DMS 273 (cell line): ENCODE measurements at regions not wholly inside any gene's neighbourhood (a gene's known extent, or its start where the extent isn't known, plus 50 kb on each side); places are given as distances from the start of the nearest gene placed in this dataset.
"Not testable (repeated sequence)": the region's sequence is repeated elsewhere in the genome, so short reads cannot be mapped to it uniquely, and the experiment has no call there.

Source experiments
- DNase-seq: peaks from one replicate; lab custom pipeline; 2025; ENCODE audit not compliant: unreplicated experiment; lab: John Stamatoyannopoulos, UW

DNA sequence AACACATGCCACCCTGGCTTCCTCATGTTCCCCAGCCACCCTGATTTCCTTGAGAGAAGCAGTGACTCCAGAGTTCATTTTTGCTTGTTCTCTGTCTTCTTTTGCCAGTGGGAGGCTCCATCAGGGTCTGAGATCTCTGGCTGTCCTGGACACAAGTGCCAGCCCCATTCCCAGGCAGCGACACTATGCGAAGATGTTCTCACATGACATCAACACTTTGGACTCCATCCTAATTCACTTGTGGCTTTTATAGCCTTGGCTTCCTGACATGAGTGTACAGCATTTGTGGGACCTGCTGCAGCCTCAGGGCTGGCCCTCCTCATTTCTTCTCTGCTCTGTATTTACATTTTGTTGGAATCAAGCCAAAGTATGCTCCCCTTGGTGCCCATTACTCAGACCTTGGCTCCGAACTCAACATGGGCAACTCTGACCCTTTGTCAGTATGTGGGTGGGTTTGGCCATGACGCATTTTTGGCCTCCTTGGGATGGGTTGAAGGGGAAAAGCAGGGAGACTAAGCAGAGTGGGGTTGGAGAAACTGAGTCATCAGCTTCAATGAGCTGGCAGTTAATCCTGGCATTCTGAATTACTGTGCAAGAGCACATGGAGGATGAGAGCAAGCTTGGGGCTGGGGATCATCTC lies 119.0 kb upstream of the EEF2KMT start:
- no peak for DNase-seq

DNA sequence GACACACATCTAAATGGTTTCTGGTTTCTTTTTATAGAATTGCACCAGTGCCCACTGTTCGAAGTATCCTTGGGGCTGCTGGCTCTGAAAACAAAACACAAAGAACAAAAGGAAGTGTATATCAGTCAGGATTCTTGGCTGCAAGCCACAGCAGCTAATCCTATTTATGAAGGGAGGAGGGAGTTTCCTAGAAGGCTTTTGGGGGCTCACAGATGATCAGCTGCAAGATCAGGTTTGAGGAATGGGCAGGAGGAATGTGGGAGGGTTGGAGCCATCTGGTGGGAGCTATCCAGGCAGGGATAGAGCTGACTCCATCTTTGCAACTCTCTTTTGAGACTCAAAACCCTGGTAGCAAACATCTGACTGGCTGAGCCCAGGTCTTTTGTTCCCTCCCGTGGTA lies 118.3 kb upstream of the EEF2KMT start:
- DNase-seq: no peak

DNA sequence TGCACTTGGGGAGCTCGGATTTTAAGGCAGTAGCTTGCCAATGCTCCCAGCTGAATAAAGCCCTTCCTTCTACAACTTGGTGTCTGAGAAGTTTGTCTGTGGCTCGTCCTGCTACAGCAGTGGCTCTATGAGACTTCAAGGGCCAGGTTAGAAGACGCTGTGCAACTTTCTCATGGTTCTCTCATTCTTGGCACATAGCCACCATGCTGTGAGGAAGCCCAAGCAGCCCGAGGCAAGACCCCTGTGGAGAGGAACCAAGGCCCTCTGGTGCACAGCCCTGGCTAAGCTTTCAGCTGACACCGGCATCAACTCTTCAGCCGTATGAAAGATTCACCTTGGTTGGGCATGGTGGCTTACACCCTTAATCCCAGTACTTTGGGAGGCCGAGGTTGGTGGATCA lies 116.9 kb upstream of the EEF2KMT start:
- DNase-seq: no peak

DNA sequence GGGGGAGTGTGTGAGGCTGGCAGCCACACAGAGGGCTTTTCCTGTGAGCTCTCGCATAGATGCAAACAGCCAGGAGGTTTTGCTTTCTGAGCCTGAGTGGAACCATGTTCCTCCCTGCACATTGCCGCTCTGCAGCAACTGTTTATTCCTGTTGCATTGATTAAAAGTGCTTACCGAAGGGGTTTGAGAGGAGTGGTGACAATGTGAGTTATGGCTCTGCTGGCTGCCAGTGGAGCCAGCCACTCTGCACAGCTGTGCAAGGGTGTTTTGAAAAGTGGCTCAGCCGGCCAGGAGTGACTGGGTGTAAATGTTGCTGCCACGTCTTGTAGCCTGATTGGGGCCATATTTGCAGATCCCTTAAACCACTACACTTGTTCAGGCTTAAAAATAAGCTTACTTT lies 114.9 kb upstream of the EEF2KMT start:
- DNase-seq: not testable (repeated sequence)

DNA sequence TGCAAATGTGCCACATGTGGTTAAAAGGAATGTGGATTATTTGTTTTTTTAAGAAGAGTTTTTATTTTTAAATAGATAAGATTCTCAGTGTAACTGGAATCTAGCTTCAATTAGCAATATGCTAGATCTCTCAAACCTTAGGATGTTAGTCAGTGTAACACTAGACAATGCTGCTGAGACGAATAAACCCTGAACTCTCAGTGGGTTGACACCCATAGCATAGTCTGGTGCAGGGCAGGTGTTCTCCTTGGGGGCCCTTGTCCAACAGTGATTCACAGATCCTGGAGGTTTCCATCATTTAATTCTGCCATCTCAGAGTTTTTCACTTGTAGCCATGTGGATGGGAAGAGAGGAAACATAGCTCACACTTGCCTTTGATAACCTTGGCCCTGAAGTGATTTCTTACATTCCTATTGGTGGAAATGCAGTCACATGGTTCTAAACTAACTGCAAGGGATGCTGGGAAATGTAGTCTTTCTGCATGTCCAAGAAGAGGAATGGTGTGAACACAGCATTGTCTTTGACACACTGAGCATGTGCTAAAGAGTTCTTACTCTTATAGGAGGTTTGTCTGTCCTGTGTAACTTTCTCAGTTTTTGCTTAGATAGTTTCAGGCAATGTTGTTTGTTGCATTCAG lies 110.4 kb upstream of the EEF2KMT start:
- peak; percentile 46 for DNase-seq

DNA sequence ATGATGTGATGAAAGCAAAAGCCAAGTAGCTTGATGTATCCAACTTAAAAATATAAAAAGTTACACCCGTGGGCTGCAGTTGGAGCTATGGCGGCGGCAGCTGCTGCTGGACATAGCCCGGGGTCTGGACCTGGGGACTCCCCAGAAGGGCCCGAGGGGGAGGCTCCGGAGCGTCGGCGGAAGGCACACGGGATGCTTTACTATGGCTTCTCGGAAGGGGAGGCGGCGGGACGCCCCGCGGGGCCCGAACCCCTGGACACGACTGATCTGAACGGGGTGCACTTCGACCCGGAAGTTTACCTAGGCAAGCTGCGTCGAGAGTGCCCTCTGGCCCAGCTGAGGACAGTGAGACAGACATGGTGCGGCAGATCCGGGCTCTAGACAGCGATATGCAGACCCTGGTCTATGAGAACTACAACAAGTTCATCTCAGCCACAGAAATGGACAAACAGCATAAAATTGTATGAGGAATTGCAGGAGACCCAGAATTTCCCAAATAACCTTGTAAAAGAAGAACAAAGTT lies 109.5 kb upstream of the EEF2KMT start:
- DNase-seq: no peak

DNA sequence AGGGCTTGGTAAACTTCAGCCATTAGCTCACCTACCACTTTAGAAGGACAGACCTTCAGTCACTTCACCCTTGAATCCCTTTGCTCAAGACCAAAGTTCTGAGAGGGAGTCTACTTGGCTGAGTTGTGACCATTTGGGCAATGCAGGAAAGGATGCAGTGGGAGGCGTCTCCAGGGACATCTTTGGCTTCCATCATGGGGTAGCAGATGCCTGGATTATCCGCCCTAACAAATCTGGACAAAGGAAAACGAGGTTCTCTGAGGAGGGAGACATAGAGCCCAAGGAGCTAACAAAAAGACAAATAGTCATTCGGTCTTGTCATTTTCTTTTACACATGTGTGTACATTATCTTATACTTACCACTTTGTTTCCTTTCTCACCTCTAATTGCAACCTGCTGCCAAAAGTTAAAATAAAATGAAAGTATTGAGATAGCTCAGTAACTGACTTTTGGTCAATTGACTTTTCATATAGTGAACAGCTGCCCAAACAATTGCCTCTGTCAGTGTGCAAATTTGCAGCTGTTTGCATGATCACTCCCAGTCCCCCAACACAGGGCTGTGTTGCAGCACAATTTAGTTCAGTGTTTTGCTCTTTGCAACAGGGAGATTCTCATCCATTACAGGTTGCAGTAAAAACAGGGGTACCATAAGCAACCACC lies 108.9 kb upstream of the EEF2KMT start:
- DNase-seq: no peak

DNA sequence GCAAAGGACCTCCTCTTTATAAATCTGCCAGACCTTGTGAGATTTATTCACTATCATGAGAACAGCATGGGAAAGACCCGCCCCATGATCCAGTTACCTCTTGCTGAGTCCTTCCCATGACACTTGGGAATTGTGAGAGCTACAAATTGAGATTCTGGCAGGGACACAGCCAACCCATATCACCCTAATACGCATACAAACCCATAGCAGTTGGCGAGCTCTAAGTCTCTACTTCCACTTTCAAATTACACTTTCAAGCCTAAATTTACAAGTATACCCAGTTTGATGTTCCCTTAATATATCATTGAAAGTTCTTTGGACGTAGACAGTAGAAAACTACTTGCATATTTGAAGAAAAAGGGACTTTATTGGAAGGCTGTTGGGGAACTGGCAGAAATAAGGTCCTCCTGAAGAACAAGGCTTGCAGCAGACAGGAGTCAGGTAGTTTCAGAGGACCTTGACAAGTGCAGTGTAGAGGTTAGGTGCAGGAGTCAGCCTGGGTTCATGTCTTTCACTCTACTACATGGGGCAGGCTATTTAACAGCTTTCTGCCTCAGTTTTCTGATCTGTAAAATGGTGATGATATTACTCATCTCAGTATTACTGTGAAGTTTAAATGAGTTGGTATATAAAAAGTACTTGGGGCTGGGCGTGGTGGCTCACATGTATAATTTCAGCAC lies 107.9 kb upstream of the EEF2KMT start:
- no peak for DNase-seq

DNA sequence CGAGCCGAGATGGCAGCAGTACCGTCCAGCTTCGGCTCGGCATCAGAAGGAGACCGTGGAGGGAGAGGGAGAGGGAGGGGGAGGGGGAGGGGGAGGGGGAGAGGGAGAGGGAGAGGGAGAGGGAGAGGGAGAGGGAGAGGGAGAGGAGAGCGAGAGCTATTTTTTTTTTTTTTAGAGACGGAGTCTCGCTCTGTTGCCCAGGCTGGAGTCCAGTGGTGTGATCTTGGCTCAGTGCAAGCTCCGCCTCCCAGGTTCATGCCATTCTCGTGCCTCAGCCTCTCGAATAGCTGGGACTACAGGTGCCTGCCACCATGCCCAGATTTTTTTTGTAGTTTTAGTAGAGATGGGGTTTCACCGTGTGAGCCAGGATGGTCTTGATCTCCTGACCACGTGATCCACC lies 106.1 kb upstream of the EEF2KMT start:
- not testable (repeated sequence) for DNase-seq

DNA sequence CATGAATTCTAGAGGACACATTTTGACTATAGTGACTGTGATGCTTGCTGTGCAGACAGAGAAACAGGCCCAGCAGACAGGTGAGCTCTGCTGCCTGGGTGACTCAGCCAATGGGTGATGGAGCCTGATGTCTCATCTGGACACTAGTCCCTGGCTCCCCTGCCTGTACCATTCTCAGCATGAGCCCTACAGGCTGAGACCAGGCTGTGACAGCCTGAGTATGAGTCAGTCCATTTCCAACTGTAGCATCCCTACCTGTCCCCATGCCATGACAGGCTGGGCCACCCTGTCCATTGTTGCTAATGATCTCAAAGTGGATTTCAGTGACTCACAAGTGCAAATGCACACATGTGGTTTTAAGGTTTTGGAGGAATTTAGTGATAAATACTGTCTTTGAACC lies 102.5 kb upstream of the EEF2KMT start:
- no peak for DNase-seq

DNA sequence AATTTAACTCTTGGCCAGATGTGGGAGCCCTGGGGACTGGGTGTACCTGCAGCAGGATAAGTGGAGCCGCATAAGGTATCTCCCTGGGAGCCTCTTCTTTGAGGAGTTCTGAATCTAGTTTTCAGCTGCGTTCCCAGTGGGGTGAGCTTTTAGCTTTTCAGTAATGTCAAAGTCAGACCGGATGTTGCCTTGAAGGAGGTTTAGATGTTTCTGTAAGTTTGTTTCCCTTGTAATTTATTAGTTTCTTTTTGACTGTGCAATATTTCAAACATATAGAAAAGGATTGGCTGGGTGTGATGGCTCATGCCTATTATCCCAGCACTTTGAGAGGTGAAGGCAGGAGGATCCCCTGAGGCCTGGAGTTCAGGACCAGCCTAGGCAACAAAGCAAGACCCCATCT lies 98.6 kb upstream of the EEF2KMT start:
- DNase-seq: no peak

DNA sequence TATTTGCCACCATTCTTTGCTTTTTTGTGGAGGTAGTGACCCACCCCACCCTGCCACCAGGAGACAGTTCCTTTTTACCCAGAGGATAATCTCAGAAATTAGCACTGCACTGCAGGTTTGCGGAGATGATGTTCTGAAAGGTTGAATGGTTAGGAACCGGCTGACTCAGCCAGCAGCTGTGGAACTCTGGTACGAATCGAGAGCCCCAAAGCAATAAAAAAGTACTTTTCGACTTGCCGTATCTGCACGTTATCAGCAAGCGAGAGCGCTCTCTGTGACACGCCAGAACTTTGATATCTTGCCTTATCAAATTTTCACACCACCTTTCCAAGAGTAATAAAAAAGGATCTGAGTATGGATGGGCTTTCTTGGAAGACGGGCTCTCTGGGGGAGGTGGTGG lies 96.3 kb upstream of the EEF2KMT start:
- DNase-seq: no peak

DNA sequence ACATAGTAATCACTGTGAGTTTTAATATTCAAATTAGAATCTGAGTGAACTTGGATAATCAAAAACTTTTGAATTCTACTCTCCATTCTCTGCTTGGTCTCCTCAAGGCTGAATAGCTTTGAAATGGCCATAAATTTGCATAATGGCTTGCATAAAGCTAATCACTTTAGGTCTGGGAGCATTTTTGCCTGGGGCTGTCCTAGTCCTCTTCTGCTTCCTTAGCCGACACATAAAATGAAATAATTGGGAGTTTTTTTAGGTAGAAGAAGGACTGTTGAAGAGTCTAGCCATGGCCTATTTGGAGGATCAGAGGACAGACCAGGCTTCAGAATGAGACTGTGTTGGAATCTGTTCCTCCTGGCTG lies 91.4 kb upstream of the EEF2KMT start:
- DNase-seq: no peak

DNA sequence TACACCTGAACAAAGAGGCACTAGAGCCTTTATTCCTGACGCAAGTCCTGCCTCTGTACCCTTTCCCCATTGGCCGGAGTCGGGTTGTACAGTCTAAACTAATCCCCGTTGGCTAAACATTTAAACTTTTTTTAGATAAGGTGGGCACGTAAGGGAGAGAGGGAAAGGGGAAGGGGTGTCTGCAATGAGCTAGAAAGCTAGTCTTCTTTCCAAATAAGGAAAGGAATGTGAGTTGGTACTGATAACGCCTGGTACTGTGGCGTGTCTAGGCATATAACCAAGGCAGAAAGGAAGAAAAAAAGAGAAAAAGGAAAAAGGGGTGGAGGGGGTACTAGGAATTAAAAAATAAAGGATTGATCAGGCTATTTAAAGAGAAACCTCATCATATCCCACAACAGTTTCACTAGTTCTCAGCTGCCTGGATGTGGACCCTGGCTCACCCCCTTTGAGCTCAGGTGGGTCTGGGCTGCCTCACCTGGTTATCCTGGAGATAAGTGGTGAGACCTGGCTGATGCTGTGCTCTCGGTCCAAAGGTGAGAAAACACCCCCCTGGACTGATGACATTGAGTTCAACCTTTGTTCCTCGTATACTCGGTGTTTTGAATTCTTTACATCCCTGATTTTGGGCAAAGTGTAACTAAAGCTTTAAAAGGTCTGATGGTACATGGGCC lies 90.9 kb upstream of the EEF2KMT start:
- no peak for DNase-seq

DNA sequence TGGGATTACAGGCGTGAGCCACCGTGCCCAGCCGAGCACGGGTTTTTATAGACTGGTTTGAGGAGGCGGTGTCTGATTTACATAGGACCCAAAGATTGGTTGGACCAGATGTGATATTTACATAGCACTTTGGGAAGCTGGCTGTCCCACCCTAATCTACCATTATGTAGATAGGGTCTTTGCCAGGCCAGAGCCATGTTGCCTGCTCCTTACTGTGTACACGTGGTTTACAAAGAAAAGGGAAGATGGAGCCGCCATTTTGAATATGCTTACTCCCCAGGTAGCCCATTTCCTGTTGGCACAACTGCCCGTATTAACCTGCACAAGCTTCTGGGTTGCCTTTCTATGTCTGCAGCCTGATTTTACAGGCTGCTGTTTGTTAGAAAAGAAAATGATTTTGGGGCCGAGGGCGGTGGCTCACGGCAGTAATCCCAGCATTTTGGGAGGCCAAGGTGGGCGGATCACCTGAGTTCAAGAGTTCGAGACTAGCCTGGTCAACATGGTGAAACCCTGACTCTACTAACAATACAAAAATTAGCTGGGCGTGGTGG lies 89.9 kb upstream of the EEF2KMT start:
- peak; percentile 24 for DNase-seq

DNA sequence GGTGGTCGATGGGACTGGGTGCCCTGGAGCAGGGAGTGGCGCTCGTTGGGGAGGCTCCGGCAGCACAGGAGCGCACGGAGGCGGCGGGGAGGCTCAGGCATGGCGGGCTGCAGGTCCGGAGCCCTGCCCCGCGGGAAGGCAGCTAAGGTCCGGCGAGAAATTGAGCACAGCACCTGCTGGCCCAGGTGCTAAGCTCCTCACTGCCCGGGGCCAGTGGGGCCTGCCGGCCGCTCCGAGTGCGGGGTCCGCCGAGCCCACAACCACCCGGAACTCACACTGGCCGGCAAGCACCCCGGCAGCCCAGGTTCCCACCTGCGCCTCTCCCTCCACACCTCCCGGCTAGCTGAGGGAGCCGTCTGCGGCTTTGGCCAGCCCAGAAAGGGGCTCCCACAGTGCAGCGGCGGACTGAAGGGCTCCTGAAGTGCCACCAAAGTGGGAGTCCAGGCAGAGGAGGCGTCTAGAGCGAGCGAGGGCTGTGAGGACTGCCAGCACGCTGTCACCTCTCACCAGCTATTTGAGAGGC lies 88.8 kb upstream of the EEF2KMT start:
- no peak for DNase-seq

DNA sequence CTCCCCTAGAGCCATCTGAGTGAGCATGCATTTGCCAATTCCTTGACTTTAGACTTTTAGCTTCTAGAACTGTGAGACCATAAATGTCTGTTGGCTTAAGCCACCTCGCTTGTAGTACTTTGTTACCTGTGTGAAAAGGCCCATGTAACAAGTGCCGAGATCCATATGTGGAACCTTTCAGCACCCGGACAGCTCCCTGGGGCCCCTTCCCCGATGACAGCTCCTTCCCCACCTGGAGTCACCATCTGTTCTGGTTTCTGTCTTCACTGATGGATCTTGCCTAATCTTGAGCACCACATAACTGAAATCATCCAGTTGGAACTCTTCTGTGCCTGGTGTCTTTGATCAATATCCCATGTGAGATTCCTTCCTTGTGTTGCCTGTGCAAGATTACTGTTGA lies 78.9 kb upstream of the EEF2KMT start:
- DNase-seq: no peak

DNA sequence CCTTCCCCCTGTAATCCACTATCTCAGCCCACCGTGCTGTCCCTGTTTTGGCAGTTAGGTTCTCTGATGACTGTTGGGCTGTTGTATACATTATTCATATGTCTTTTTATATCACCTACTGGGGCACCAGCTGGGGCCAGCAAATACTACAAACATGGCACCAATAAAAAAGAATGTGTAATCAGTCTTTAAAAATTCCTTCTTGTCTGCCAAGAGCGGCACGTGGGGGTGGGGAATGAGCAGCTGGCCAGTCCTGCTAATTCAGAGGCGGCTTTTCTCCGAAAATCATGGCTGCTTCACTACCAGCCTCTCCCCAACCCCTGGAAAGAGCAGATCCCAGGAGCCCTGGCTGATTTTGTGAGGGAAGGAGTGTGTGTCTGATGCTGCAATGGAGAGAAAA lies 77.7 kb upstream of the EEF2KMT start:
- peak; percentile 80 for DNase-seq

DNA sequence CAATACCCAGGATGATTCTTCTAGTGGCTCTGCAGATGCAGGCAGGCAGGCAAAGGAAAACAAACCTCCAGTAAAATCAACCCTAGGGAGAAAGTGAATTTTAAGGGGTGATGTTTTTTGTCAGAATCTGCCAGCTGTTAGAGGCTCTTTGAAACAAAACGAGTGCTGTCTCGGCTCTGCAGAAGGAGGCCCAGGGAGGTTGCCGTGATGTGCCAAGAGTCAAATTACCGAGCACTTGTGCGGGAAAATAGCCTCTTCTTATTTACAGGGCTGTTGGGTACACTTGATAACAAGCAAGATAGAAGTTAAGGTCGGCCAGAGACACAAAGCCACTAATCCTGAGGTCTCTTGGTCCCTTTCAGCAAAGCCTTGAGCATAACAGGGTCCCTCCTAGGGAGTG lies 68.9 kb upstream of the EEF2KMT start:
- peak; percentile 21 for DNase-seq

DNA sequence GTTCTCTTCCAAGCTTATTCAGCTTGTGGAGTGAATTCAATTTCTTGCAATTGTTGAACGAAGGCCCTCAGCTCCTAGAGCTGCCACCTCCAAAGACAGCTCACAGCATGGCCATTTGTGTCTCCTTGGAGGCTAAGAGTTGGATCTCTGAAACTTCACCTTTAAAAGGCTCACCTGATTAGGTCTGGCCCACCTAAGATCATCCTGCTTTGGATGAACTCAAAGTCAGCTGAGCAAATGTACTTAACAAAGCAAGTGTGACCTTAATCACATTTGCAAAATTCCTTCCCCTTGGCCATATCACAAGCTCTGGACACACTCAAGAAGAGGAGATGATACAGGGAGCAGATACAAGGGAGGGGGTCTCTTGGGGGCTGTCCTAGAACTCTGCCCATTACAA lies 67.8 kb upstream of the EEF2KMT start:
- not testable (repeated sequence) for DNase-seq

DNA sequence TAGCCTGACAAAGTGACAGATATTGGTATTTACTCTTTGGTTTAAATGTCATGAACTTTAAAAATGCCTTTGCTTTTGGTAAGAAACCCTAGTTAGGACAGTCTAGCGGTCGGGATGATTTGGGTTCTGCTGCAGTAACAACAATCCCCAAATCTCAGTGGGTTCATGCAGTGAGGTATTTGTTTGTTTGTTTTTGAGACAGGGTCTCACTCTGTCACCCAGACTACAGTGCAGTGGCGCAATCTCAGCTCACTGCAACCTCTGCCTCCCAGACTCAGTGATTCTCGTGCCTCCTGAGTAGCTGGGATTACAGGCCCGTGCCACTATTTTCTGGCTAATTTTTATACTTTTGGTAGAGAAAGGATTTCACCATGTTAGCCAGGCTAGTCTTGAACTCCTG lies 65.2 kb upstream of the EEF2KMT start:
- DNase-seq: not testable (repeated sequence)
